ENCODE measurements at regions not wholly inside any gene's neighbourhood (a gene's known extent, or its start where the extent isn't known, plus 50 kb on each side); places are given as distances from the start of the nearest gene placed in this dataset.
"Not testable (repeated sequence)": the region's sequence is repeated elsewhere in the genome, so short reads cannot be mapped to it uniquely, and the experiment has no call there.

DNA sequence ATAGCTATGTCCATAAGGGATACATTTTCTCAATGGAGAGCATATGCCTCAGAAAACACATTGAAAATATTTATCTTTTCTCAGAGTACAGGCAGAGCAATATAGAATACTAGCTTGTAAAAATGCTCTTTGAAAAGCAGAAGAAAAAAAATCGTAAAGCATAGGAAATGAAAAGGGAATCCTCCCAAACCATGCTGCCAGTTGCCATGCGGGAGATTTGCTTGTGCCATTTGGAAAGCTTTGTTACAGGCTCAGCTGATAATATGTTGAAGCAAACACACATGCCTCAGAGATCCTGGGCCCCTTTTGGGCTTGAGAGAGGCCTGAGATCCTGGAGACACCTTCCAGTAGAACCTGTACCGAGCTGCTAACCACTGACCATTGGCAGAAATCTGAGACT is 697.1 kb downstream of the BCL11A start:
- Mint-ChIP-seq H3K27me3 (no peaks in the 10 kb centered on the region), H3K4me1 (ENCODE audit: low read depth in 2 of 2) (no peaks in the 10 kb centered on the region), H3K9me3 (peaks cover 9 to 17% of the 10 kb centered on the region in 2 donors), H3K27ac (no peak overlapping the region), H3K4me3 (no peak overlapping the region), H3K36me3 (ENCODE audit: insufficient read depth) (no peaks in the 10 kb centered on the region)
- DNase-seq (no peak), ATAC-seq (replicated peaks) (no peak)

DNA sequence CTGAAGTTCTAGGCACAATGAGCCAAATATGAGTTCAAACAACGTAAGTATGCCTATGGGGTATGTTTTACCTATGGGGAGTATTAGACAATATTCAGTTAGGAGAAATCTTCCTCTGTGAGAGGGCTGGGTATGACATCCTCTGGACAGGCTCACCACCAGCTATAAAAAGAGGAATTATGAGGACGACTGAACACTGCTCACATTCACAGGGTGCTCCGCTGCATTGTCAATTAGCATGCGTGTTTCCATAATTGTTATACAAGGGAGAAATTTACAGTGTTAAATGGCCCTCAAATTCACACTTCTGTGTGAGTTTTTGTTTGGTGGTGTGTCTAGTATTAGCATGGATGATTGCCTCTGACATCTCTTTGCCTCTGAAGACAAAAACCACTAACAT is 700.4 kb downstream of the BCL11A start:
- Mint-ChIP-seq H3K27ac (no peak overlapping the region), H3K4me1 (ENCODE audit: low read depth in 2 of 2) (no peaks in the 10 kb centered on the region), H3K9me3 (peaks cover 5 to 17% of the 10 kb centered on the region in 2 donors), H3K4me3 (no peak overlapping the region), H3K36me3 (ENCODE audit: insufficient read depth) (no peaks in the 10 kb centered on the region), H3K27me3 (no peaks in the 10 kb centered on the region)
- ATAC-seq (replicated peaks) (no peak), DNase-seq (no peak)

DNA sequence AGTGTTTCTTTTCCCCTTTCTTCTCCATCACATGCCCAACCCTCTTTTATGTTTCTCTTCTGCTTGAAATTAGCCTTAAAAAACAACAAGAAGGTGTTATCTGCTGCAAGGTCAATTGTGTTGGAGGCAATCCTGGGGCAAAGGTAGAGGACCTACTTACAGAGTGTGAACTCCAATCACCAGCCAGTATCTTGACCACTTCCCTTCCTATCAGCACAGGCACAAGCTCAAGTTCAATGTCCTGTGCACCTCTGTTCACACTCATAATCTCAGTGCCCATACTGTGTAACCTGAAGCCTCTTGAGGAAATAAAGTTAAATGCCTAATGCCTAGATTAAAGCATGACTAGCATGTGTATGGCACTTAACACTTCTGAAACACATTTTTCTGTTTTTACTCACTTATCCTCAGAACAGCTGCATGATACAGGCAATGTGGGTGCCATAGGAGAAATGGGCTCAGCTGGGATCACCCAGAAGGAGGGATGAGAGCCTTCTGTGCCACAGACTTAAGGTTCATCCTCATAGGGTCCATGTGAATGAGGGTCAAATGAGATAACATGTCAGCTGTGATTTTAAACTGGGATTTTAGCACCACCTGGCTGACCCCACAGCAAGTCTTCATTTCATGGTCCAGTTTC is 701.5 kb downstream of the BCL11A start:
- H3K36me3 Mint-ChIP-seq (ENCODE audit: insufficient read depth): no peaks in the 10 kb centered on the region
- no peak for ATAC-seq (replicated peaks)

DNA sequence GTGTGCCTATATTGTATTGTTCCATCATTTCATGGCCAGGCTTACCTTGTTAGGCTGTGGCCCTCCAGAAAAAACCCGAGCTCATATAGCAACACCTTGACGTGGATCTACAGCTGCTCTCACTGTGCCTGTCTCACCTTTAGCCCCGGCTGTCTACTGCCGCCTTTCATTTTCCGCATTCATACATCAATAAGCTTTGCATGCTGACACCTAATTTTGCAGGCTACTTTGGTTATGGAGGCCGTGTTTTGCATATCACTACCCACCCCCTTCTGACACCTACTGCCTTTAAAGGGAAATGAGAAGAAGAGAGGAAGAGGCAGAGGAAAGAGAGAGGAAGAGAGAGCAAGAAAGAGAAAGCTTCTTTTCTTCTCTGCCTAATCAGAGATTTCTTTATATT is 702.9 kb downstream of the BCL11A start:
- Mint-ChIP-seq H3K27me3 (no peaks in the 10 kb centered on the region), H3K27ac (no peak overlapping the region), H3K4me3 (no peak overlapping the region), H3K36me3 (ENCODE audit: insufficient read depth) (no peaks in the 10 kb centered on the region), H3K9me3 (peaks cover 4 to 7% of the 10 kb centered on the region in 2 donors), H3K4me1 (ENCODE audit: low read depth in 2 of 2) (no peaks in the 10 kb centered on the region)
- no peak for DNase-seq
- ATAC-seq (replicated peaks): no peak

More for the DNA sequence above, 701.5 kb downstream of the BCL11A start:
- H3K9me3 Mint-ChIP-seq: peaks cover 4 to 8% of the 10 kb centered on the region in 2 donors
- H3K4me3 Mint-ChIP-seq: no peak overlapping the region
- DNase-seq: no peak
- H3K27ac Mint-ChIP-seq: no peak overlapping the region
- H3K4me1 Mint-ChIP-seq (ENCODE audit: low read depth in 2 of 2): no peaks in the 10 kb centered on the region
- H3K27me3 Mint-ChIP-seq: no peaks in the 10 kb centered on the region

DNA sequence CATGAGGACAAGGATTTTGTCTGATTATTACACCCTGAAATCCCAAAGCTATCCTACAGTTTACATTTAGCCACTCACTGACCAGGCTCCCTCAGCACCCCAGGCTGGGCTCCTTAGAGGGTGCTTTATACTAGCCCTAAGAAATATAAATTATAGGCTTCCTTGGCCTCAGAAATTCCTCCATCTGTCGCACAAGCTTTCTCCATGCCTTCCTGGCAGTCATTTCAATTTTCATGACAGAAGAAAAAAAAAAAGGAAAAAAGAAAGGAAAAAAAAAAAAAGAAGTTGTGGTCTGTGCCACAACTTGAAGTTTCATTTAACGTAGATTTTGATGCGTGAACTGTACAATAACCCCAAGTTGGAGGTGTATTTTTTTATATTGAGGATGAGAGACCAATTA is 719.5 kb downstream of the BCL11A start:
- DNase-seq (no peak), ATAC-seq (replicated peaks) (no peak)
- no peak overlapping the region for H3K27ac Mint-ChIP-seq
- H3K9me3 Mint-ChIP-seq: peaks cover 9 to 15% of the 10 kb centered on the region in 2 donors
- H3K4me1 Mint-ChIP-seq (ENCODE audit: low read depth in 2 of 2): no peaks in the 10 kb centered on the region
- H3K4me3 Mint-ChIP-seq: no peak overlapping the region
- no peaks in the 10 kb centered on the region for H3K36me3 Mint-ChIP-seq (ENCODE audit: insufficient read depth)
- no peaks in the 10 kb centered on the region for H3K27me3 Mint-ChIP-seq

DNA sequence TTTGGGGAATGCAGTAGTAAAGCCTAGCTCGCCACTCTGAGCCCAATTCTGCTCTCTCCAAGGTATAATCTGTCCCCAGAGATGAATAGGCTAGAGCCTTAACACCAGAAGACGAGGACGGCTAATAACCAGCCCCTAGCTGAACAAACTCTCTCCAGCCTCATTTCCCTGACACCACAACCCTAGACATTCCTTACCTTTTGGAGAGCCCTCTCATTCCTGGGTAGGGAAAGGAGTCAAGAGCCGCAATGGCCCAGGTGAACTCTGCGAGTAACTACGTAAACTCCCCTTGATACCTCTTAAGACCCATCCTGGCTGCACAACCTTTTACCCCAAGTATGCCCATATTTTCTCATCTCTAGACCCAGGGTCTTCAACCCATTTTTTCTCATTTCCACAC is 722.9 kb downstream of the BCL11A start:
- H3K36me3 Mint-ChIP-seq (ENCODE audit: insufficient read depth): no peaks in the 10 kb centered on the region
- no peak overlapping the region for H3K4me3 Mint-ChIP-seq
- H3K27ac Mint-ChIP-seq: no peak overlapping the region
- peaks cover 5 to 15% of the 10 kb centered on the region in 2 donors for H3K9me3 Mint-ChIP-seq
- H3K4me1 Mint-ChIP-seq (ENCODE audit: low read depth in 2 of 2): no peaks in the 10 kb centered on the region
- no peaks in the 10 kb centered on the region for H3K27me3 Mint-ChIP-seq
- ATAC-seq (replicated peaks) (no peak), DNase-seq (no peak)

DNA sequence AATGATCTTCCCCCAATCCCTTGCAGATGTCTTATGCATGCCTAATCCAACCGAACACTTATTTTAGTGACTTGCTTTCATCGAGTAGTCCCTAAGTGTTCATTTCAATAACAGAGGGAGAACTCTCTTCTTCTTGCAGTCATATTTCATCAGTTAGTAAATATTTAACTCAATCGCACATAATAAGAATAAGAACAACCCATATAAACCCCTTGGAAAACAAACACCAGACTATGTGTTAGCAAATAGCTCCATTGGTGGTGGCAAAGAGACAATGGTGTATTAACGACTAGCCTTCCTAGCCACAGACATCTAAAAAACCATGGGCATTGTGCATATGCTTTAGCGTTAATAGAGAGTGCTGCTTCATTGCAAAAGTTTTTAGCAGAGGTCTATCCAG is 725.8 kb downstream of the BCL11A start:
- Mint-ChIP-seq H3K36me3 (ENCODE audit: insufficient read depth) (no peaks in the 10 kb centered on the region), H3K4me1 (ENCODE audit: low read depth in 2 of 2) (no peaks in the 10 kb centered on the region), H3K27ac (no peak overlapping the region), H3K9me3 (peaks cover 5 to 15% of the 10 kb centered on the region in 2 donors), H3K4me3 (no peak overlapping the region), H3K27me3 (no peaks in the 10 kb centered on the region)
- DNase-seq (no peak), ATAC-seq (replicated peaks) (no peak)

DNA sequence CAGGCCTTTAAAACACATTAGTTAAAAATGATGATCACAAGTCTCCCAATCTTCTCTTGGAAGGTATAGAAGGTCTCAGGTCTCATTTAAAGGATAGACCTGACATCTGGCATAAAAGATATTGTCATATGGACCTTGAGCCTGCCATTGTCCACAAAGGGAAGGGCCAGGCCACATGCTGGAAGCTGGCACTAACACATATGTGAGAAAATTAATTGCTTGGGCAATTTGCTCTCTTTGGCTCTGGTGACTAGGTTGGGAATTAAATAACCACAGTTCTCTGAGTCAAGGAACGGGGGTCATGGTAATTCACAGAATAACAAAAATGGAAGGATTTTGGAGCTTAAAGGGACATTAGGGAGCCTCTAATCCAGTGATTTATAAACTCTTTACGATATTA is 727.3 kb downstream of the BCL11A start:
- H3K27me3 Mint-ChIP-seq: no peaks in the 10 kb centered on the region
- H3K27ac Mint-ChIP-seq: no peak overlapping the region
- no peaks in the 10 kb centered on the region for H3K36me3 Mint-ChIP-seq (ENCODE audit: insufficient read depth)
- DNase-seq (no peak), ATAC-seq (replicated peaks) (no peak)
- H3K4me1 Mint-ChIP-seq (ENCODE audit: low read depth in 2 of 2): no peaks in the 10 kb centered on the region
- peaks cover 5 to 14% of the 10 kb centered on the region in 2 donors for H3K9me3 Mint-ChIP-seq
- H3K4me3 Mint-ChIP-seq: no peak overlapping the region

DNA sequence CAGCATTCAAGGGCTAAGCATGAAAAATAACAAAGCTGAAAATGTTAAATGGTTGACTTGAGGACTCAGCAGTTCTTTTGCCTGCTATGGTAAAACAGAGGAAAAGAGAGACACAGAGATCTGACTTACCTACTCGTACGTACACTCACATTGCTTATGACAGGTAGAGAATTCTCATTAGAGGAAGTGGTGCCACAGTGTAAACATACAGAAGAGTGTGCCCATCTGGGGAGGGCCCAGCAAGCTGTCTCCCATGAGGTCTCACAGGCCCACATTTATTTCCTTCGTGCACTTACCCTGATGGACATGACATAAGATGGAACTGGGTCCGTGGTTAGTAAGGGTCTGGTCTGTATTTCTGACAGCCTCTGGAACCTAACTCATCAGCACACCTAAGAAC is 729.1 kb downstream of the BCL11A start:
- Mint-ChIP-seq H3K27ac (no peak overlapping the region), H3K9me3 (peaks cover 0 to 3% of the 10 kb centered on the region in 2 donors), H3K36me3 (ENCODE audit: insufficient read depth) (no peaks in the 10 kb centered on the region), H3K4me1 (ENCODE audit: low read depth in 2 of 2) (no peaks in the 10 kb centered on the region), H3K27me3 (no peaks in the 10 kb centered on the region), H3K4me3 (no peak overlapping the region)
- DNase-seq (no peak), ATAC-seq (replicated peaks) (no peak)

DNA sequence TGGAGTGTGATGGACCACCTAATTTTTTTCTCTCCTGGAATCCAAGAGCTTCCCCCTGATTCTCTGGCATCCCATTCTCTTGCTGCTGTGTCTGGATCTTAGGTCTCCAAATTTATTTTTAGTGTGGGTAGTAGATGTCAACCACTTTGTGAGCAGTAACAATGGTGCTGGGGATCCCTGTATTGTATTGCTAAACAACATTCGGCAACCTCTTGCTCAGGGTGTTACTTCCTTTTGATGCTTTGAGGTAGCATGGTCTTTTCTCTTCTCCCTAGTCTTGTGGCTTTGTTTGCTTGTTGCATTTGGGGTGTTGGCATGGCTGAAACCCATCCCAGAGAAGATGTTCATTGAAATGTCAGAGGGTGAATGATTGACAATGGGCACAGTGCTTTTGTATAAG is 737.4 kb downstream of the BCL11A start:
- Mint-ChIP-seq H3K36me3 (ENCODE audit: insufficient read depth) (no peaks in the 10 kb centered on the region), H3K4me1 (ENCODE audit: low read depth in 2 of 2) (no peaks in the 10 kb centered on the region), H3K9me3 (peaks cover 3 to 5% of the 10 kb centered on the region in 2 donors), H3K27ac (no peak overlapping the region), H3K27me3 (no peaks in the 10 kb centered on the region), H3K4me3 (no peak overlapping the region)
- ATAC-seq (replicated peaks) (no peak), DNase-seq (no peak)

DNA sequence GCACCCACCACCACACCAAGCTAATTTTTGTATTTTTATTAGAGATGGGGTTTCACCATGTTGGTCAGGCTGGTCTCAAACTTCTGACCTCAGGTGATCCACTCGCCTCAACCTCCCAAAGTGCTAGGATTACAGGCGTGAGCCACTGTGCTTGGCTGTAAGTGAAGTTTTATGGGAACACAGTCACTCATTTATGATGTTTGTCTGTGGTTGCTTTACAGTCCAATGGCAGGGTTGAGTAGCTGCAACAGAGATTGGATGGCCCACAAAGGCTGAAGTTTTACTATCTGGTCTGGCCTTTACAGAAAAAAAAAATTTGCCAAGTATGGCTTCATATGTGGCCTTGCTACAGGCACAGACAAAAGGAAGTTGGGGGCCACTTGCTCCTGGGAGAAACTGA is 743.2 kb downstream of the BCL11A start:
- H3K4me1 Mint-ChIP-seq (ENCODE audit: low read depth in 2 of 2); H3K36me3 Mint-ChIP-seq (ENCODE audit: insufficient read depth); H3K27ac Mint-ChIP-seq; DNase-seq; H3K4me3 Mint-ChIP-seq; ATAC-seq (replicated peaks); H3K27me3 Mint-ChIP-seq: not testable (repeated sequence)
- peaks cover 6 to 16% of the 10 kb centered on the region in 2 donors for H3K9me3 Mint-ChIP-seq

DNA sequence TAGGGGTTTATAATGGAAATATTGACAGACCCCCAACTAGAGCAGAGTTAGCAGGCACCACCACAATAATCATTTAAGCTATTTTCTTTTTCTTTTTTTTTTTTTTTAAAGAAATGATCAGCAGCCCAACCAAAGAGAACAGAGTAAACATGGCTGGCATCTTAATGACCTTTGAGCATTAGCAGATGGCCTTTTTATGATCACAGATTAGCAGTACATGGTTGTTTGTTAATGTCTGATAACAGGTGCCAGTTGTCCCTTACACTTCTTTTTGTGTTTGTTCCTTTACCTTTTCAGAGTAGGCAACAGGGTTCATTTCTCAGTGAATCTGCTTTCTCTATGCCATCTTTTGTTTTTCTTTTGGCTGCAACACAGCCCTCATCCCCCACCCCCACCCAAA is 747.0 kb downstream of the BCL11A start:
- Mint-ChIP-seq H3K4me1 (ENCODE audit: low read depth in 2 of 2) (no peaks in the 10 kb centered on the region), H3K36me3 (ENCODE audit: insufficient read depth) (no peaks in the 10 kb centered on the region), H3K27me3 (no peaks in the 10 kb centered on the region), H3K9me3 (peaks cover 5 to 15% of the 10 kb centered on the region in 2 donors), H3K27ac (no peak overlapping the region), H3K4me3 (no peak overlapping the region)
- DNase-seq (no peak), ATAC-seq (replicated peaks) (no peak)

DNA sequence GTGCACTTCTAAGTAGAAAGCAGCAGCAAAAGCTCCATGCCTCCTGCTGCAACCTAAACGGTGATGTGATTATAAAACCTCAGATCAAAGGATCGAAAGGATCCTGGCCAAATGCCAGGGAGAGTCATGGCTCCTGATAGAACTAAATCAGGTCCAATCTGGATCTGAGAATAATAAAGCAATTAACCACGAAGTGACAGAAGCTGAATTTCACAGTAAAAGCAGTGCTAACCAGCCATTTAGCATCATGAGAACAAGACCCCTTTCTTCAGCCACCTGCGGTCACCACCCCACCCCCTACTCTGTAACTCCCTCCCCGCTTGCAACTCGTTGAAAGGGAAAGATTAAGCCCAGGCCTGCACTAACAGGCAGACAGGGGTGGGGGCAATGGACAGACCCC is 748.7 kb downstream of the BCL11A start:
- Mint-ChIP-seq H3K27me3 (no peaks in the 10 kb centered on the region), H3K27ac (no peak overlapping the region), H3K4me3 (no peak overlapping the region), H3K9me3 (peaks cover 5 to 15% of the 10 kb centered on the region in 2 donors), H3K36me3 (ENCODE audit: insufficient read depth) (no peaks in the 10 kb centered on the region), H3K4me1 (ENCODE audit: low read depth in 2 of 2) (no peaks in the 10 kb centered on the region)
- ATAC-seq (replicated peaks) (no peak), DNase-seq (no peak)

DNA sequence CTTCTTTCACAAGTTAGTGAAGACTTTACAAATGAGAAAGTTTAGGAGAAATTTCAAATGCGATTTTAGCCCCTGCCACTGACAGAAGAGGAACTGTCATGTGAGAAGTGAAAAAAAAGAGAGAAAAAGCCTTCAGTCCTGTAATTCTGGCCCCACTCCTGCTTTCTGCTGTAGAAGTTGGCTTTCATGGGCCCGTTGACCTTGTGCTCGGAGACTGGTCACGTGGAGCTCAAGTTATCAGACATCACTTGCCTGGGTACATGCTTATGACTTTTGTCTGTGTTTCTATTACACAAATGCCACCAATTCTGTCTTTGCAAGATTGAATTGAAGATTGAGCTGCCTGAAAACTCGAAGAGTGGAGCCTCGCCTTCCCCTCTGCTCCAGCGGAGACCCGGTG is 749.9 kb downstream of the BCL11A start:
- ATAC-seq (replicated peaks) (no peak), DNase-seq (no peak)
- Mint-ChIP-seq H3K27me3 (no peaks in the 10 kb centered on the region), H3K4me3 (no peak overlapping the region), H3K36me3 (ENCODE audit: insufficient read depth) (no peaks in the 10 kb centered on the region), H3K27ac (no peak overlapping the region), H3K4me1 (ENCODE audit: low read depth in 2 of 2) (no peaks in the 10 kb centered on the region), H3K9me3 (peaks cover 4 to 15% of the 10 kb centered on the region in 2 donors)
